HEK293 (cell line): ENCODE measurements at regions not wholly inside any gene's neighbourhood (a gene's known extent, or its start where the extent isn't known, plus 50 kb on each side); places are given as distances from the start of the nearest gene placed in this dataset.

Experiments
- CTCF ChIA-PET: fragments of 350-600 bp; formaldehyde crosslinking; extraction: SDS; loops from one replicate; lab custom pipeline; 2021; ENCODE audit warnings: antibody characterized with exemption; lab: Yijun Ruan, JAX
- POLR2A ChIA-PET: fragments of 300-600 bp; formaldehyde crosslinking; extraction: SDS; loops from one replicate; lab custom pipeline; 2020; ENCODE audit warnings: antibody characterized with exemption, inconsistent platforms; lab: Yijun Ruan, JAX
- H3K27ac ChIP-seq: fragments of 200-500 bp; sonication (Bioruptor generic); 2 replicates; pipeline ENCODE4 v1.5.1; 2014; ENCODE audit warnings: low read depth, low read length, control low read depth, inconsistent platforms; ENCODE audit errors: extremely low read depth
- H3K36me3 ChIP-seq, 2 experiments: fragments of 200-500 bp in 1 of 2; sonication (Bioruptor generic) in 1 of 2; 1 replicate in 1 of 2; 2 replicates in 1 of 2; pipeline ENCODE4 v1.5.1; 2014 to 2017; ENCODE audit warnings: inconsistent platforms in 2 of 2, low read length in 2 of 2; ENCODE audit not compliant: control insufficient read depth in 2 of 2, insufficient read depth in 1 of 2
- H3K4me1 ChIP-seq: fragments of 200-500 bp; sonication (Bioruptor generic); 2 replicates; pipeline ENCODE4 v1.5.1; 2014; ENCODE audit warnings: mild to moderate bottlenecking, low read length, inconsistent platforms; ENCODE audit not compliant: control insufficient read depth, insufficient read depth
- H3K4me3 ChIP-seq: 2 replicates; pipeline ENCODE4 v1.5.1; 2011; ENCODE audit warnings: low read depth, mild to moderate bottlenecking, control low read depth, low read length, moderate library complexity
- H3K9me3 ChIP-seq: fragments of 200-500 bp; sonication (Bioruptor generic); 2 replicates; pipeline ENCODE4 v1.5.1; 2014; ENCODE audit warnings: low read depth, low read length, inconsistent platforms; ENCODE audit not compliant: control insufficient read depth, insufficient read depth
- BCL6B ChIP-seq: fragments of 450-650 bp; formaldehyde crosslinking; IDR thresholded peaks from 2 replicates; pipeline ENCODE4 v1.5.1; 2017; ENCODE audit warnings: missing biosample characterization, missing genetic modification characterization
- GLIS1 ChIP-seq: fragments of 450-650 bp; formaldehyde crosslinking; IDR thresholded peaks from 2 replicates; pipeline ENCODE4 v1.5.1; 2016; ENCODE audit warnings: missing biosample characterization, missing genetic modification characterization
- SALL2 ChIP-seq: fragments of 450-650 bp; formaldehyde crosslinking; IDR thresholded peaks from 2 replicates; pipeline ENCODE4 v1.5.0; 2017; ENCODE audit warnings: missing biosample characterization, mild to moderate bottlenecking, missing genetic modification characterization, borderline replicate concordance
- SP2 ChIP-seq: fragments of 450-650 bp; formaldehyde crosslinking; IDR thresholded peaks from 2 replicates; pipeline ENCODE4 v1.5.1; 2016; ENCODE audit warnings: missing biosample characterization, missing genetic modification characterization
- ZBTB17 ChIP-seq: fragments of 450-650 bp; formaldehyde crosslinking; IDR thresholded peaks from 2 replicates; pipeline ENCODE4 v1.5.1; 2016; ENCODE audit warnings: missing biosample characterization, missing genetic modification characterization
- ZBTB48 ChIP-seq: fragments of 450-650 bp; formaldehyde crosslinking; IDR thresholded peaks from 2 replicates; pipeline ENCODE4 v1.5.1; 2016; ENCODE audit warnings: missing biosample characterization, missing genetic modification characterization
- ZNF140 ChIP-seq: fragments of 450-650 bp; formaldehyde crosslinking; IDR thresholded peaks from 2 replicates; pipeline ENCODE4 v1.5.1; 2016; ENCODE audit warnings: missing biosample characterization, missing genetic modification characterization
- ZNF19 ChIP-seq: fragments of 450-650 bp; formaldehyde crosslinking; IDR thresholded peaks from 2 replicates; pipeline ENCODE4; 2016; ENCODE audit warnings: missing biosample characterization, missing genetic modification characterization, low read depth
- ZNF239 ChIP-seq: fragments of 450-650 bp; formaldehyde crosslinking; IDR thresholded peaks from 2 replicates; pipeline ENCODE4 v1.5.1; 2016; ENCODE audit warnings: missing biosample characterization, missing genetic modification characterization
- ZNF248 ChIP-seq: fragments of 450-650 bp; formaldehyde crosslinking; IDR thresholded peaks from 2 replicates; pipeline ENCODE4 v1.5.1; 2017; ENCODE audit warnings: missing biosample characterization, missing genetic modification characterization
- ZNF292 ChIP-seq: fragments of 450-650 bp; formaldehyde crosslinking; IDR thresholded peaks from 2 replicates; pipeline ENCODE4 v1.5.1; 2016; ENCODE audit warnings: low read depth, missing biosample characterization, missing genetic modification characterization, borderline replicate concordance
- ZNF341 ChIP-seq: fragments of 450-650 bp; formaldehyde crosslinking; IDR thresholded peaks from 2 replicates; pipeline ENCODE4; 2016; ENCODE audit warnings: low read depth, missing biosample characterization, missing genetic modification characterization
- ZNF354C ChIP-seq: fragments of 450-650 bp; formaldehyde crosslinking; IDR thresholded peaks from 2 replicates; pipeline ENCODE4 v1.5.1; 2016; ENCODE audit warnings: missing biosample characterization, missing genetic modification characterization, low read depth, borderline replicate concordance
- ZNF391 ChIP-seq: fragments of 450-650 bp; formaldehyde crosslinking; IDR thresholded peaks from 2 replicates; pipeline ENCODE4 v1.5.1; 2016; ENCODE audit warnings: low read depth, missing biosample characterization, missing genetic modification characterization, borderline replicate concordance
- ZNF404 ChIP-seq: fragments of 450-650 bp; formaldehyde crosslinking; IDR thresholded peaks from 2 replicates; pipeline ENCODE4 v1.5.1; 2017; ENCODE audit warnings: missing biosample characterization, missing genetic modification characterization
- ZNF416 ChIP-seq: fragments of 450-650 bp; formaldehyde crosslinking; IDR thresholded peaks from 2 replicates; pipeline ENCODE4 v1.5.1; 2016; ENCODE audit warnings: missing biosample characterization, missing genetic modification characterization
- ZNF433 ChIP-seq: fragments of 450-650 bp; formaldehyde crosslinking; IDR thresholded peaks from 2 replicates; pipeline ENCODE4 v1.5.1; 2016; ENCODE audit warnings: missing biosample characterization, missing genetic modification characterization, low read depth
- ZNF518A ChIP-seq: fragments of 450-650 bp; formaldehyde crosslinking; conservative IDR thresholded peaks from 2 replicates; pipeline ENCODE4 v1.5.1; 2016; ENCODE audit warnings: low read depth, missing biosample characterization, missing genetic modification characterization
- ZNF530 ChIP-seq: fragments of 450-650 bp; formaldehyde crosslinking; IDR thresholded peaks from 2 replicates; pipeline ENCODE4 v1.5.1; 2016; ENCODE audit warnings: low read depth, missing biosample characterization, missing genetic modification characterization
- ZNF623 ChIP-seq: fragments of 450-650 bp; formaldehyde crosslinking; IDR thresholded peaks from 2 replicates; pipeline ENCODE4 v1.5.1; 2016; ENCODE audit warnings: missing biosample characterization, missing genetic modification characterization
- ZNF747 ChIP-seq: fragments of 450-650 bp; formaldehyde crosslinking; IDR thresholded peaks from 2 replicates; pipeline ENCODE4 v1.5.1; 2016; ENCODE audit warnings: missing biosample characterization, missing genetic modification characterization
- TF ChIP-seq, protein P1 (sequence below): fragments of 450-650 bp; formaldehyde crosslinking; IDR thresholded peaks from 2 replicates; pipeline ENCODE4 v1.5.1; 2016; ENCODE audit warnings: missing biosample characterization, missing genetic modification characterization, low read depth
- TF ChIP-seq, protein P2 (sequence below): fragments of 450-650 bp; formaldehyde crosslinking; IDR thresholded peaks from 2 replicates; pipeline ENCODE4; 2016; ENCODE audit warnings: missing biosample characterization, missing genetic modification characterization
- TF ChIP-seq, protein P3 (sequence below): fragments of 450-650 bp; formaldehyde crosslinking; IDR thresholded peaks from 2 replicates; pipeline ENCODE4 v1.5.1; 2017; ENCODE audit warnings: missing biosample characterization, missing genetic modification characterization
- TF ChIP-seq, protein P4 (sequence below): fragments of 450-650 bp; formaldehyde crosslinking; IDR thresholded peaks from 2 replicates; pipeline ENCODE4 v1.5.1; 2016; ENCODE audit warnings: missing biosample characterization, missing genetic modification characterization

DNA sequence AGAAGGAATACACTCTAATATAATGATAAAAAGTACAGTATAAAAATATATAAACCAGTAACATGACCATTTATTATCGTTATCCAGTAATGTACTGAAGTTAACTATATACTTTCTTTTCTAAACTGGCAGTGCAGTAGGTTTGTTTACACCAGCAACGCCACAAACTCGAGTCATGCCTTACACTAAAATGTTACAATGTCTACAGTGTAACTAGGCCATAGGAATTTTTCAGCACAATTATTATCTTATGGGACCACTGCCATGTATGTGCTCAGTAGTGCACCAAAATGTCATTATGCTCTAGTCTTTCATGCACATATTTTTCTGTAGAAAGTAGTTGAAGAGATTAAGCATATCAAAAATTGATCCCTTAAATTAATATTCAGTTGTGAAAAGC is 609.8 kb upstream of the BCHE start:
- Histone ChIP-seq H3K4me1 (no peaks in the 10 kb centered on the region), H3K9me3 (no peaks in the 10 kb centered on the region), H3K27ac (no peak overlapping the region), H3K4me3 (no peak overlapping the region), H3K36me3 (no peaks in the 10 kb centered on the region)
- ChIA-PET CTCF (interaction anchor here (0.7 kb wide), 1 partner anchor 263 kb away, joined by 3 read pairs; no protein-coding TSS in a partner anchor), POLR2A (no interaction called here)
- TF ChIP-seq ZNF623 (tag by site-specific recombination) (no peak), ZNF433 (no peak), ZBTB17 (tag by site-specific recombination) (no peak), ZNF19 (tag by site-specific recombination) (no peak), ZNF530 (tag by site-specific recombination) (no peak), ZNF518A (no peak), SP2 (tag by site-specific recombination) (no peak), ZNF248 (no peak), BCL6B (tag by site-specific recombination) (no peak), ZNF747 (tag by site-specific recombination) (no peak), ZNF404 (tag by site-specific recombination) (no peak), SALL2 (tag by site-specific recombination) (no peak), ZNF140 (tag by site-specific recombination) (no peak), ZNF239 (no peak), ZNF354C (tag by site-specific recombination) (no peak), GLIS1 (tag by site-specific recombination) (no peak)
- TF ChIP-seq, protein P1, sequence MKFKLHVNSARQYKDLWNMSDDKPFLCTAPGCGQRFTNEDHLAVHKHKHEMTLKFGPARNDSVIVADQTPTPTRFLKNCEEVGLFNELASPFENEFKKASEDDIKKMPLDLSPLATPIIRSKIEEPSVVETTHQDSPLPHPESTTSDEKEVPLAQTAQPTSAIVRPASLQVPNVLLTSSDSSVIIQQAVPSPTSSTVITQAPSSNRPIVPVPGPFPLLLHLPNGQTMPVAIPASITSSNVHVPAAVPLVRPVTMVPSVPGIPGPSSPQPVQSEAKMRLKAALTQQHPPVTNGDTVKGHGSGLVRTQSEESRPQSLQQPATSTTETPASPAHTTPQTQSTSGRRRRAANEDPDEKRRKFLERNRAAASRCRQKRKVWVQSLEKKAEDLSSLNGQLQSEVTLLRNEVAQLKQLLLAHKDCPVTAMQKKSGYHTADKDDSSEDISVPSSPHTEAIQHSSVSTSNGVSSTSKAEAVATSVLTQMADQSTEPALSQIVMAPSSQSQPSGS (tag by site-specific recombination), result no peak
- TF ChIP-seq, protein P2, sequence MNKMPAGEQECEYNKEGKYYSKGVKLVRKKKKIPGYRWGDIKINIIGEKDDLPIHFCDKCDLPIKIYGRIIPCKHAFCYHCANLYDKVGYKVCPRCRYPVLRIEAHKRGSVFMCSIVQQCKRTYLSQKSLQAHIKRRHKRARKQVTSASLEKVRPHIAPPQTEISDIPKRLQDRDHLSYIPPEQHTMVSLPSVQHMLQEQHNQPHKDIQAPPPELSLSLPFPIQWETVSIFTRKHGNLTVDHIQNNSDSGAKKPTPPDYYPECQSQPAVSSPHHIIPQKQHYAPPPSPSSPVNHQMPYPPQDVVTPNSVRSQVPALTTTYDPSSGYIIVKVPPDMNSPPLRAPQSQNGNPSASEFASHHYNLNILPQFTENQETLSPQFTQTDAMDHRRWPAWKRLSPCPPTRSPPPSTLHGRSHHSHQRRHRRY (tag by site-specific recombination), result no peak

GRCh38 chr3:166446291-166446690 is 609.1 kb upstream of the BCHE start:
- Histone ChIP-seq H3K27ac (no peak overlapping the region), H3K9me3 (no peaks in the 10 kb centered on the region), H3K4me3 (no peak overlapping the region), H3K4me1 (no peaks in the 10 kb centered on the region), H3K36me3 (no peaks in the 10 kb centered on the region)
- CTCF ChIA-PET, result interaction anchor here (0.6 to 0.7 kb wide), 3 partner anchors 10 to 262 kb away, joined by 3 to 4 read pairs (median 3); no protein-coding TSS in a partner anchor
- POLR2A ChIA-PET, result no interaction called here
- no peak for TF ChIP-seq SP2 (tag by site-specific recombination)
- no peak for TF ChIP-seq ZNF416
- no peak for TF ChIP-seq ZNF292
- no peak for TF ChIP-seq ZNF341 (tag by site-specific recombination)
- TF ChIP-seq, protein P3, sequence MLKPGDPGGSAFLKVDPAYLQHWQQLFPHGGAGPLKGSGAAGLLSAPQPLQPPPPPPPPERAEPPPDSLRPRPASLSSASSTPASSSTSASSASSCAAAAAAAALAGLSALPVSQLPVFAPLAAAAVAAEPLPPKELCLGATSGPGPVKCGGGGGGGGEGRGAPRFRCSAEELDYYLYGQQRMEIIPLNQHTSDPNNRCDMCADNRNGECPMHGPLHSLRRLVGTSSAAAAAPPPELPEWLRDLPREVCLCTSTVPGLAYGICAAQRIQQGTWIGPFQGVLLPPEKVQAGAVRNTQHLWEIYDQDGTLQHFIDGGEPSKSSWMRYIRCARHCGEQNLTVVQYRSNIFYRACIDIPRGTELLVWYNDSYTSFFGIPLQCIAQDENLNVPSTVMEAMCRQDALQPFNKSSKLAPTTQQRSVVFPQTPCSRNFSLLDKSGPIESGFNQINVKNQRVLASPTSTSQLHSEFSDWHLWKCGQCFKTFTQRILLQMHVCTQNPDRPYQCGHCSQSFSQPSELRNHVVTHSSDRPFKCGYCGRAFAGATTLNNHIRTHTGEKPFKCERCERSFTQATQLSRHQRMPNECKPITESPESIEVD (tag by site-specific recombination), result no peak
- TF ChIP-seq, protein P4, sequence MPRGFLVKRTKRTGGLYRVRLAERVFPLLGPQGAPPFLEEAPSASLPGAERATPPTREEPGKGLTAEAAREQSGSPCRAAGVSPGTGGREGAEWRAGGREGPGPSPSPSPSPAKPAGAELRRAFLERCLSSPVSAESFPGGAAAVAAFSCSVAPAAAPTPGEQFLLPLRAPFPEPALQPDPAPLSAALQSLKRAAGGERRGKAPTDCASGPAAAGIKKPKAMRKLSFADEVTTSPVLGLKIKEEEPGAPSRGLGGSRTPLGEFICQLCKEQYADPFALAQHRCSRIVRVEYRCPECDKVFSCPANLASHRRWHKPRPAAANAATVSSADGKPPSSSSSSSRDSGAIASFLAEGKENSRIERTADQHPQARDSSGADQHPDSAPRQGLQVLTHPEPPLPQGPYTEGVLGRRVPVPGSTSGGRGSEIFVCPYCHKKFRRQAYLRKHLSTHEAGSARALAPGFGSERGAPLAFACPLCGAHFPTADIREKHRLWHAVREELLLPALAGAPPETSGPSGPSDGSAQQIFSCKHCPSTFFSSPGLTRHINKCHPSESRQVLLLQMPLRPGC (tag by site-specific recombination), result no peak
- TF ChIP-seq ZBTB48 (tag by site-specific recombination), result no peak
- TF ChIP-seq ZNF391 (tag by site-specific recombination), result no peak
